ENCODE measurements at regions not wholly inside any gene's neighbourhood (a gene's known extent, or its start where the extent isn't known, plus 50 kb on each side); places are given as distances from the start of the nearest gene placed in this dataset.
"Not testable (repeated sequence)": the region's sequence is repeated elsewhere in the genome, so short reads cannot be mapped to it uniquely, and the experiment has no call there.

GRCh38 chr1:234810726-234811125 lies 200.7 kb upstream of the IRF2BP2 start:
- not testable (repeated sequence) for DNase-seq

- not testable (repeated sequence) for DNase-seq
Observed at GRCh38 chr1:234809854-234810245, 199.9 kb upstream of the IRF2BP2 start.

GRCh38 chr1:234808943-234809853 lies 199.2 kb upstream of the IRF2BP2 start:
- not testable (repeated sequence) for DNase-seq

GRCh38 chr1:234808459-234808858 lies 198.5 kb upstream of the IRF2BP2 start:
- not testable (repeated sequence) for DNase-seq

- DNase-seq, result not testable (repeated sequence)
Observed at GRCh38 chr1:234807705-234808104, 197.7 kb upstream of the IRF2BP2 start.

GRCh38 chr1:234802586-234802985 lies 192.6 kb upstream of the IRF2BP2 start:
- DNase-seq, result not testable (repeated sequence)

- not testable (repeated sequence) for DNase-seq
Observed at GRCh38 chr1:234801636-234802035, 191.7 kb upstream of the IRF2BP2 start.

GRCh38 chr1:234801147-234801546 lies 191.2 kb upstream of the IRF2BP2 start:
- DNase-seq, result not testable (repeated sequence)

GRCh38 chr1:234800563-234800962 lies 190.6 kb upstream of the IRF2BP2 start:
- DNase-seq, result not testable (repeated sequence)

GRCh38 chr1:234799021-234799689 lies 189.2 kb upstream of the IRF2BP2 start:
- not testable (repeated sequence) for DNase-seq

- DNase-seq, result not testable (repeated sequence)
Observed at GRCh38 chr1:234797216-234797615, 187.2 kb upstream of the IRF2BP2 start.

- DNase-seq, result not testable (repeated sequence)
Observed at GRCh38 chr1:234796438-234796792, 186.4 kb upstream of the IRF2BP2 start.

- not testable (repeated sequence) for DNase-seq
Observed at GRCh38 chr1:234795711-234796437, 185.9 kb upstream of the IRF2BP2 start.

GRCh38 chr1:234795007-234795406 lies 185.0 kb upstream of the IRF2BP2 start:
- not testable (repeated sequence) for DNase-seq

- DNase-seq, result not testable (repeated sequence)
Observed at GRCh38 chr1:234794452-234794851, 184.5 kb upstream of the IRF2BP2 start.

GRCh38 chr1:234793924-234794323 lies 183.9 kb upstream of the IRF2BP2 start:
- DNase-seq, result not testable (repeated sequence)

- not testable (repeated sequence) for DNase-seq
Observed at GRCh38 chr1:234792221-234792864, 182.4 kb upstream of the IRF2BP2 start.

GRCh38 chr1:234791615-234792014 lies 181.6 kb upstream of the IRF2BP2 start:
- not testable (repeated sequence) for DNase-seq

- DNase-seq, result not testable (repeated sequence)
Observed at GRCh38 chr1:234790333-234790732, 180.4 kb upstream of the IRF2BP2 start.

- not testable (repeated sequence) for DNase-seq
Observed at GRCh38 chr1:234787011-234787584, 177.1 kb upstream of the IRF2BP2 start.

GRCh38 chr1:234785922-234786321 lies 175.9 kb upstream of the IRF2BP2 start:
- not testable (repeated sequence) for DNase-seq

- not testable (repeated sequence) for DNase-seq
Observed at GRCh38 chr1:234785471-234785919, 175.5 kb upstream of the IRF2BP2 start.
